ENCODE measurements at regions not wholly inside any gene's neighbourhood (a gene's known extent, or its start where the extent isn't known, plus 50 kb on each side); places are given as distances from the start of the nearest gene placed in this dataset.
"Not testable (repeated sequence)": the region's sequence is repeated elsewhere in the genome, so short reads cannot be mapped to it uniquely, and the experiment has no call there.

DNA sequence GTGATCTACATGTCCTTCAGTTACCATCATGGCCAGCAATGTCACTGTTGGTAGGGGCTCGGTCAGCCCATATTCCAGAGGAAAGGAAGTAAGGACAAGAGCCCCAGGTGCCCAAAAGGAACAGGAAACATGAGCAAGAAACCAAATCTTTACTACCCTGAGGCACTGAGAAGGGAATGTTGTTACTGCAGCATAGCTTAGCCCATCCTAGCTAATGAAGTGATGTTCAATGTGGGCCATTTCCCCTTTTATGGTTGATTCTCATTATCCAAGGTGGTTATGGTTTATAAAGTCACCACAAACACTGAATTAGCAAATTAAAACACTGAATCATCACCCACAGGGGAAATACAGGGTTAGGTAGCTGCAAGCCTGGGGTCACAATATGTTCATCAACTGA, 88.4 kb upstream of the C10orf90 start:
- no peak for DNase-seq (ENCODE audit: low read depth in 2 of 2)
- no peak for TF ChIP-seq CTCF (conservative IDR thresholded peaks at IDR 0.05 in 1 of 2, IDR thresholded peaks at IDR 0.05 in 1 of 2; ENCODE audit: low read depth in 1 of 2, low read length in 2 of 2)
- no peak for TF ChIP-seq EZH2 (IDR thresholded peaks at IDR 0.05; ENCODE audit: low read length, missing control alignments)
- H3K9me3 ChIP-seq (ENCODE audit: control insufficient read depth, insufficient read depth, low read depth, low read length) = no peaks in the 10 kb centered on the region
- H3K4me2 ChIP-seq (ENCODE audit: extremely low read depth, insufficient read depth, low read length) = no peak overlapping the region
- no peak overlapping the region for H3K27ac ChIP-seq (ENCODE audit: insufficient read depth, low read length)
- H3K9ac ChIP-seq (ENCODE audit: insufficient read depth, low read length) = no peak overlapping the region
- no peaks in the 10 kb centered on the region for H4K20me1 ChIP-seq (ENCODE audit: control insufficient read depth, extremely low read depth, insufficient read depth, low read length)
- H3K36me3 ChIP-seq (ENCODE audit: control insufficient read depth, insufficient read depth, low read length) = no peaks in the 10 kb centered on the region
- H3K4me1 ChIP-seq (ENCODE audit: control insufficient read depth, extremely low read depth, insufficient read depth, low read length) = no peaks in the 10 kb centered on the region
- H3K27me3 ChIP-seq (ENCODE audit: control insufficient read depth, insufficient read depth, low read length) = no peaks in the 10 kb centered on the region
- no peak overlapping the region for H3K4me3 ChIP-seq (replicated peaks in 1 of 4; ENCODE audit: control extremely low read depth in 1 of 4, insufficient read depth in 1 of 4, low read depth in 3 of 4, low read length in 4 of 4)
- H3K79me2 ChIP-seq (ENCODE audit: control insufficient read depth, insufficient read depth, low read length) = no peaks in the 10 kb centered on the region
- no peak overlapping the region for H2AFZ ChIP-seq (ENCODE audit: low read length)

- Histone ChIP-seq H3K4me2 (ENCODE audit: extremely low read depth, insufficient read depth, low read length) (no peak overlapping the region), H3K4me1 (ENCODE audit: control insufficient read depth, extremely low read depth, insufficient read depth, low read length) (no peaks in the 10 kb centered on the region), H3K36me3 (ENCODE audit: control insufficient read depth, insufficient read depth, low read length) (no peaks in the 10 kb centered on the region), H3K27ac (ENCODE audit: insufficient read depth, low read length) (no peak overlapping the region), H3K27me3 (ENCODE audit: control insufficient read depth, insufficient read depth, low read length) (no peaks in the 10 kb centered on the region), H3K9ac (ENCODE audit: insufficient read depth, low read length) (no peak overlapping the region), H2AFZ (ENCODE audit: low read length) (no peak overlapping the region), H3K79me2 (ENCODE audit: control insufficient read depth, insufficient read depth, low read length) (no peaks in the 10 kb centered on the region), H3K9me3 (ENCODE audit: control insufficient read depth, insufficient read depth, low read depth, low read length) (no peaks in the 10 kb centered on the region), H3K4me3 (replicated peaks in 1 of 4; ENCODE audit: control extremely low read depth in 1 of 4, insufficient read depth in 1 of 4, low read depth in 3 of 4, low read length in 4 of 4) (no peak overlapping the region), H4K20me1 (ENCODE audit: control insufficient read depth, extremely low read depth, insufficient read depth, low read length) (no peaks in the 10 kb centered on the region)
- TF ChIP-seq EZH2 (IDR thresholded peaks at IDR 0.05; ENCODE audit: low read length, missing control alignments) (no peak), CTCF (conservative IDR thresholded peaks at IDR 0.05 in 1 of 2, IDR thresholded peaks at IDR 0.05 in 1 of 2; ENCODE audit: low read depth in 1 of 2, low read length in 2 of 2) (no peak)
- DNase-seq (ENCODE audit: low read depth in 2 of 2) = no peak
Measured at GRCh38 chr10:126759531-126759930, 89.0 kb upstream of the C10orf90 start.

DNA sequence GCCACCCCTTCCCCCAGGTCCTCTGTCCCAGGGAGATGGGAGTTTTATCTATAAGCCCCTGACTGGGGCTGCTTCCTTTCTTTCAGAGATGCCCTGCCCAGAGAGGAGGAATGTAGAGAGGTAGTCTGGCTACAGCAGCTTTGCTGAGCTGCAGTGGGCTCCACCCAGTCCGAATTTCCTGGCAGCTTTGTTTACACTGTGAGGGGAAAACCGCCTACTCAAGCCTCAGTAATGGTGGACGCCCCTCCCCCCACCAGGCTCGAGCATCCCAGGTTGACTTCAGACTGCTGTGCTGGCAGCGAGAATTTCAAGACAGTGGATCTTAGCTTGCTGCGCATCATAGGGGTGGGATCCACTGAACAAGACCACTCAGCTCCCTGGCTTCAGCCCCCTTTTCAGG, 96.2 kb upstream of the C10orf90 start:
- not testable (repeated sequence) for H4K20me1 ChIP-seq (ENCODE audit: control insufficient read depth, extremely low read depth, insufficient read depth, low read length); H3K4me2 ChIP-seq (ENCODE audit: extremely low read depth, insufficient read depth, low read length); H3K36me3 ChIP-seq (ENCODE audit: control insufficient read depth, insufficient read depth, low read length); H3K4me1 ChIP-seq (ENCODE audit: control insufficient read depth, extremely low read depth, insufficient read depth, low read length); H3K27ac ChIP-seq (ENCODE audit: insufficient read depth, low read length); DNase-seq (ENCODE audit: low read depth in 2 of 2); H3K27me3 ChIP-seq (ENCODE audit: control insufficient read depth, insufficient read depth, low read length); H3K9ac ChIP-seq (ENCODE audit: insufficient read depth, low read length); H2AFZ ChIP-seq (ENCODE audit: low read length); H3K79me2 ChIP-seq (ENCODE audit: control insufficient read depth, insufficient read depth, low read length); H3K9me3 ChIP-seq (ENCODE audit: control insufficient read depth, insufficient read depth, low read depth, low read length); H3K4me3 ChIP-seq (replicated peaks in 1 of 4; ENCODE audit: control extremely low read depth in 1 of 4, insufficient read depth in 1 of 4, low read depth in 3 of 4, low read length in 4 of 4)

DNA sequence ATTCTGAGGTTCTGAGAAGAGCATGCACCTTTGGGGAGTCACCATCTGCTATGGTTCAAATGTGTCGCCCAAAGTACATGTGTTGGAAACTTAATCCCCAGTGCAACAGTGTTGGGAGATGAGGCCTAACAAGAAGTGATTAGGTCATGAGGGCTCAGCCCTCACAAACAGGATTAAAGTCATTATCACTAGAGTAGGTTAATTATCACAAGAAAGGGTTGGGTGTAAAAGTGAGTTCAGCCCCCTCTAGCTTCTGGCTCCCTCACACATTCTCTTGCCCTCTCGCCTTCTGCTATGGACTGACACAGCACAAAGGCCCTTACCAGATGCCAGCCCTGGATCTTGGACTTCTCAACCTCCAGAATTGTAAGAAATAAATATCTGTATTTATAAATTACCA, 100.3 kb upstream of the C10orf90 start:
- Histone ChIP-seq H3K79me2 (ENCODE audit: control insufficient read depth, insufficient read depth, low read length) (no peaks in the 10 kb centered on the region), H3K9ac (ENCODE audit: insufficient read depth, low read length) (no peak overlapping the region), H3K4me2 (ENCODE audit: extremely low read depth, insufficient read depth, low read length) (no peak overlapping the region), H2AFZ (ENCODE audit: low read length) (no peak overlapping the region), H3K9me3 (ENCODE audit: control insufficient read depth, insufficient read depth, low read depth, low read length) (no peaks in the 10 kb centered on the region), H3K27me3 (ENCODE audit: control insufficient read depth, insufficient read depth, low read length) (no peaks in the 10 kb centered on the region), H4K20me1 (ENCODE audit: control insufficient read depth, extremely low read depth, insufficient read depth, low read length) (no peaks in the 10 kb centered on the region), H3K27ac (ENCODE audit: insufficient read depth, low read length) (no peak overlapping the region), H3K36me3 (ENCODE audit: control insufficient read depth, insufficient read depth, low read length) (no peaks in the 10 kb centered on the region), H3K4me1 (ENCODE audit: control insufficient read depth, extremely low read depth, insufficient read depth, low read length) (no peaks in the 10 kb centered on the region), H3K4me3 (replicated peaks in 1 of 4; ENCODE audit: control extremely low read depth in 1 of 4, insufficient read depth in 1 of 4, low read depth in 3 of 4, low read length in 4 of 4) (no peak overlapping the region)
- no peak for DNase-seq (ENCODE audit: low read depth in 2 of 2)
- TF ChIP-seq EZH2 (IDR thresholded peaks at IDR 0.05; ENCODE audit: low read length, missing control alignments) = no peak
- no peak for TF ChIP-seq CTCF (conservative IDR thresholded peaks at IDR 0.05 in 1 of 2, IDR thresholded peaks at IDR 0.05 in 1 of 2; ENCODE audit: low read depth in 1 of 2, low read length in 2 of 2)

Measured in fibroblast of lung (primary cell).